ENCODE measurements at regions not wholly inside any gene's neighbourhood (a gene's known extent, or its start where the extent isn't known, plus 50 kb on each side); places are given as distances from the start of the nearest gene placed in this dataset.

- Mint-ChIP-seq H3K27me3 (ENCODE audit: unreplicated experiment) (peaks cover 6% of the 10 kb centered on the region), H3K4me3 (ENCODE audit: unreplicated experiment) (no peak overlapping the region), H3K27ac (ENCODE audit: unreplicated experiment) (no peak overlapping the region), H3K9me3 (ENCODE audit: unreplicated experiment) (no peaks in the 10 kb centered on the region), H3K4me1 (ENCODE audit: unreplicated experiment) (no peaks in the 10 kb centered on the region), H3K36me3 (ENCODE audit: unreplicated experiment) (no peaks in the 10 kb centered on the region)
- TF ChIP-seq CTCF (IDR thresholded peaks at IDR 0.05), result no peak
- no peak for DNase-seq (ENCODE audit: extremely low spot score, unreplicated experiment)
These were observed 67.4 kb upstream of the EPB41L3 start for GRCh38 chr18:5611221-5611620.

DNA sequence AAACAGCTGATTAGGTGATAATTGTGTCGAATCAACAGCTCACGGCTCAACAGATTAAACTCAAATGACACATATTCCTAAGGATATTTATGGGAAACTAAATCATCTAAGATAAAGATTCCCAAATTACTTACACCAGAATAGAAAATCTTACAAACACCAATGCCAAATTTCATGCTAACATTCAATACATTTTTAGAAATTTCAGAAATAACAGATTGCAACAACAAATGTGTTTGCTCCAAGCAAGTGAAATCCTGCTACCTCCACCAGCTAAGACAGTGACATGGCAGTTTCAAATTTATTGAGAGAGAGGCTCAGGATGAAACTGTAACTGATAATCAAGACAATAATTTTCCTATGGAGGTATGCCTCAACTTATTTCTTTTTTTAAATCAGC lies 65.0 kb upstream of the EPB41L3 start:
- peaks cover 2% of the 10 kb centered on the region for H3K27me3 Mint-ChIP-seq (ENCODE audit: unreplicated experiment)
- TF ChIP-seq CTCF (IDR thresholded peaks at IDR 0.05), result no peak
- no peak overlapping the region for H3K27ac Mint-ChIP-seq (ENCODE audit: unreplicated experiment)
- DNase-seq (ENCODE audit: extremely low spot score, unreplicated experiment), result no peak
- H3K4me1 Mint-ChIP-seq (ENCODE audit: unreplicated experiment), result no peaks in the 10 kb centered on the region
- H3K4me3 Mint-ChIP-seq (ENCODE audit: unreplicated experiment), result no peak overlapping the region
- no peaks in the 10 kb centered on the region for H3K9me3 Mint-ChIP-seq (ENCODE audit: unreplicated experiment)
- H3K36me3 Mint-ChIP-seq (ENCODE audit: unreplicated experiment), result no peaks in the 10 kb centered on the region

DNA sequence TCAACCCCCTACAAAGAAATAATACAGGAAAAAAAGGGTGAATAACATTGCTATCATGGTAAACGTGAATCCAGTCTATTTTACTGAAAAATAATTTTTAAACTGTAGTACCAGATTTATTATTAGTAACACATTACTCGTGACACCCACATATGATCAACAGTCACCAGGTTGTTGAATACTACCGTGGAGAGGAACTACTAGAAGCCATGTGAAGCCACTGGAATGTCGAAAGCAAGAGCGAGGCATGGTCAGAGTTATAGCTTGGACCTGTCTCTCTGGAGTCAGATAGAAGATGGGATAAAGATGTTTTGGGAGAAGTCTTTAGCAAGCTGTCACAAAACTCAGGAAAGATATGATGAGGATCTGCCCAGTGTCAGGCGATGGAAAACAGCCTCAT lies 63.2 kb upstream of the EPB41L3 start:
- Mint-ChIP-seq H3K27ac (ENCODE audit: unreplicated experiment) (no peak overlapping the region), H3K27me3 (ENCODE audit: unreplicated experiment) (peaks cover 8% of the 10 kb centered on the region), H3K36me3 (ENCODE audit: unreplicated experiment) (no peaks in the 10 kb centered on the region), H3K4me1 (ENCODE audit: unreplicated experiment) (no peaks in the 10 kb centered on the region), H3K9me3 (ENCODE audit: unreplicated experiment) (no peaks in the 10 kb centered on the region), H3K4me3 (ENCODE audit: unreplicated experiment) (no peak overlapping the region)
- no peak for DNase-seq (ENCODE audit: extremely low spot score, unreplicated experiment)
- no peak for TF ChIP-seq CTCF (IDR thresholded peaks at IDR 0.05)

DNA sequence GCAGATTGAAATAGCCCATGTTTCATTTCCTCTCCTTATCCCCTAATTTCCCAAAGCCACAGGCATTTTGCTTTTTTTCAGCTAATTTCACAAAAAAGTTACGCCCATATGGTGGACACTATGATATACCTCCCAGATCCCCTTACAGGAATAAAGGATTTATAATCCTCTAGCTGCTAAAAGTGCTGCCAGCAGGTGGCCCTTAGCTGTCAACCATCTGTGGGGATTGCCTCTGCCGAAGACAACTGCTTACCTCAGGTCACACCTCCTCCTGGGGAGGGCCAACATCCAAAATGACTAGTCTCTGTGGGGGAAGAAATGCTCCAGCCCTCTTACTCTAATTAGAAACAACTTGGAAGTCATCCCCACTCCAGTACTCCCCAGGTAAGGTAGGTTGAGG lies 61.0 kb upstream of the EPB41L3 start:
- no peak for TF ChIP-seq CTCF (IDR thresholded peaks at IDR 0.05)
- Mint-ChIP-seq H3K9me3 (ENCODE audit: unreplicated experiment) (no peaks in the 10 kb centered on the region), H3K27me3 (ENCODE audit: unreplicated experiment) (peaks cover 7% of the 10 kb centered on the region), H3K27ac (ENCODE audit: unreplicated experiment) (no peak overlapping the region), H3K36me3 (ENCODE audit: unreplicated experiment) (no peaks in the 10 kb centered on the region), H3K4me1 (ENCODE audit: unreplicated experiment) (no peaks in the 10 kb centered on the region), H3K4me3 (ENCODE audit: unreplicated experiment) (no peak overlapping the region)
- no peak for DNase-seq (ENCODE audit: extremely low spot score, unreplicated experiment)

GRCh38 chr18:5603153-5603552 lies 59.4 kb upstream of the EPB41L3 start:
- Mint-ChIP-seq H3K27me3 (ENCODE audit: unreplicated experiment) (peaks cover 8% of the 10 kb centered on the region), H3K36me3 (ENCODE audit: unreplicated experiment) (no peaks in the 10 kb centered on the region), H3K4me3 (ENCODE audit: unreplicated experiment) (no peak overlapping the region), H3K27ac (ENCODE audit: unreplicated experiment) (no peak overlapping the region), H3K4me1 (ENCODE audit: unreplicated experiment) (no peaks in the 10 kb centered on the region), H3K9me3 (ENCODE audit: unreplicated experiment) (no peaks in the 10 kb centered on the region)
- DNase-seq (ENCODE audit: extremely low spot score, unreplicated experiment), result no peak
- no peak for TF ChIP-seq CTCF (IDR thresholded peaks at IDR 0.05)
